Smooth muscle cell (in vitro differentiated cells): ENCODE measurements at regions not wholly inside any gene's neighbourhood (a gene's known extent, or its start where the extent isn't known, plus 50 kb on each side); places are given as distances from the start of the nearest gene placed in this dataset.

ENCODE experiments used
- DNase-seq: peaks from one replicate; lab custom pipeline; 2025; ENCODE audit not compliant: unreplicated experiment; lab: John Stamatoyannopoulos, UW
- H2AFZ ChIP-seq: fragments of 200-600 bp; sonication (generic); 2 replicates; pipeline ENCODE4 v1.6.0; 2016; ENCODE audit warnings: antibody characterized with exemption, low read depth, mild to moderate bottlenecking
- H3F3A ChIP-seq: fragments of 200-600 bp; sonication (generic); 2 replicates; pipeline ENCODE4 v1.6.0; 2017; ENCODE audit warnings: antibody characterized with exemption, low read depth
- H3K27ac ChIP-seq: fragments of 200-600 bp; sonication (generic); 2 replicates; pipeline ENCODE4 v1.5.1; 2016; ENCODE audit warnings: low read depth, mild to moderate bottlenecking
- H3K27me3 ChIP-seq: fragments of 200-600 bp; sonication (generic); 2 replicates; pipeline ENCODE4 v1.6.1; 2016; ENCODE audit warnings: low read depth, mild to moderate bottlenecking
- H3K36me3 ChIP-seq: fragments of 200-600 bp; sonication (generic); 2 replicates; pipeline ENCODE4 v1.5.1; 2016; ENCODE audit warnings: low read depth
- H3K4me1 ChIP-seq: fragments of 200-600 bp; sonication (generic); 2 replicates; pipeline ENCODE4 v1.5.1; 2016; ENCODE audit warnings: low read depth
- H3K4me2 ChIP-seq: fragments of 200-600 bp; sonication (generic); 2 replicates; pipeline ENCODE4 v1.6.0; 2016; ENCODE audit warnings: mild to moderate bottlenecking
- H3K4me3 ChIP-seq: fragments of 200-600 bp; sonication (generic); 2 replicates; pipeline ENCODE4 v1.5.1; 2016; ENCODE audit warnings: mild to moderate bottlenecking
- H3K79me2 ChIP-seq: fragments of 200-600 bp; sonication (generic); 2 replicates; pipeline ENCODE4 v1.6.0; 2016; ENCODE audit warnings: low read depth, mild to moderate bottlenecking
- H3K9ac ChIP-seq: fragments of 200-600 bp; sonication (generic); 2 replicates; pipeline ENCODE4 v1.6.0; 2016; ENCODE audit warnings: low read depth
- H3K9me3 ChIP-seq: fragments of 200-600 bp; sonication (generic); replicated peaks from 2 replicates; pipeline ENCODE4 v1.5.1; 2016; ENCODE audit warnings: low read depth
- H4K20me1 ChIP-seq: fragments of 200-600 bp; sonication (generic); 2 replicates; pipeline ENCODE4 v1.6.0; 2016; ENCODE audit warnings: low read depth
- CTCF ChIP-seq: fragments of 200-600 bp; sonication (generic); IDR thresholded peaks from 2 replicates; pipeline ENCODE4 v1.5.1; 2017; ENCODE audit warnings: borderline replicate concordance, mild to moderate bottlenecking, antibody characterized with exemption; ENCODE audit not compliant: insufficient read depth, poor library complexity, severe bottlenecking
- WGBS: methylation state at CpG from one replicate; pipeline ENCODE4 v1.1.7; 2016; ENCODE audit warnings: low lambda C conversion rate; 5-methylcytosine and 5-hydroxymethylcytosine counted together

DNA sequence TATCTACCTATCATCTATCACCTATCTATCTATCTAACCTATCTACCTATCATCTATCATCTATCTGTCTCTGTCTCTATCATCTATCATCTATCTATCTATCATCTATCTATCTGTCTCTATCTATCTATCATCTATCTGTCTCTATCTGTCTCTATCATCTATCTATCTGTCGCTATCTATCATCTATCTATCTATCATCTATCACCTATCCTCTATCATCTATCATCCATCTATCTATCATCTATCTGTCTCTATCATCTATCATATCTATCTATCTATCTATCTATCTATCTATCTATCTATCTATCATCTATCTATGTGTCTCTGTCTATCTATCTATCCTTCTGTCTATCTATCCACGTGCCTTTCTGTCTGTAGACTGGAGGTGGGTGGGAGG lies 59.5 kb upstream of the FAM20C start:
- no peak overlapping the region for H3K27ac ChIP-seq
- no peak for DNase-seq
- no peak overlapping the region for H3K9ac ChIP-seq

GRCh38 chr7:133470-133869 lies 58.9 kb upstream of the FAM20C start:
- no peaks in the 10 kb centered on the region for H3K27me3 ChIP-seq
- H3K4me2 ChIP-seq: no peak overlapping the region
- H3K4me1 ChIP-seq: no peaks in the 10 kb centered on the region
- H4K20me1 ChIP-seq: no peaks in the 10 kb centered on the region
- H2AFZ ChIP-seq: no peak overlapping the region
- no peak overlapping the region for H3K27ac ChIP-seq
- no peak overlapping the region for H3K9ac ChIP-seq
- no peaks in the 10 kb centered on the region for H3K36me3 ChIP-seq
- no peaks in the 10 kb centered on the region for H3K9me3 ChIP-seq
- whole genome bisulfite sequencing: 79% methylated on average over 11 of the region's 11 CpGs
- H3F3A ChIP-seq: no peaks in the 10 kb centered on the region
- no peak for TF ChIP-seq CTCF
- no peaks in the 10 kb centered on the region for H3K79me2 ChIP-seq
- H3K4me3 ChIP-seq: no peak overlapping the region
- no peak for DNase-seq

More for the DNA sequence above, 59.5 kb upstream of the FAM20C start:
- H3K79me2 ChIP-seq: no peaks in the 10 kb centered on the region
- no peaks in the 10 kb centered on the region for H4K20me1 ChIP-seq
- H3F3A ChIP-seq: no peaks in the 10 kb centered on the region
- no peaks in the 10 kb centered on the region for H3K9me3 ChIP-seq
- H3K4me3 ChIP-seq: no peak overlapping the region
- no peaks in the 10 kb centered on the region for H3K36me3 ChIP-seq
- no peak overlapping the region for H3K4me2 ChIP-seq
- no peak overlapping the region for H2AFZ ChIP-seq
- no peak for TF ChIP-seq CTCF
- WGBS: 93% methylated on average over 2 of the region's 2 CpGs
- H3K4me1 ChIP-seq: no peaks in the 10 kb centered on the region
- H3K27me3 ChIP-seq: no peaks in the 10 kb centered on the region

- H3K4me3 ChIP-seq: no peak overlapping the region
- no peak for DNase-seq
- H2AFZ ChIP-seq: no peak overlapping the region
- H3F3A ChIP-seq: no peaks in the 10 kb centered on the region
- no peak overlapping the region for H3K27ac ChIP-seq
- no peaks in the 10 kb centered on the region for H3K4me1 ChIP-seq
- 88% methylated on average over 15 of the region's 15 CpGs for WGBS
- H3K79me2 ChIP-seq: no peaks in the 10 kb centered on the region
- no peaks in the 10 kb centered on the region for H3K9me3 ChIP-seq
- TF ChIP-seq CTCF: no peak
- H3K36me3 ChIP-seq: no peaks in the 10 kb centered on the region
- H3K27me3 ChIP-seq: no peaks in the 10 kb centered on the region
- H4K20me1 ChIP-seq: no peaks in the 10 kb centered on the region
- no peak overlapping the region for H3K9ac ChIP-seq
- no peak overlapping the region for H3K4me2 ChIP-seq
These were observed 58.3 kb upstream of the FAM20C start for GRCh38 chr7:134029-134428.

- H3K27ac ChIP-seq: no peak overlapping the region
- no peaks in the 10 kb centered on the region for H3K79me2 ChIP-seq
- TF ChIP-seq CTCF: no peak
- H3K4me3 ChIP-seq: no peak overlapping the region
- WGBS: 92% methylated on average over 21 of the region's 21 CpGs
- H3K9ac ChIP-seq: no peak overlapping the region
- no peak for DNase-seq
- H3K4me1 ChIP-seq: no peaks in the 10 kb centered on the region
- H4K20me1 ChIP-seq: no peaks in the 10 kb centered on the region
- H3K27me3 ChIP-seq: no peaks in the 10 kb centered on the region
- no peaks in the 10 kb centered on the region for H3F3A ChIP-seq
- no peaks in the 10 kb centered on the region for H3K9me3 ChIP-seq
- no peaks in the 10 kb centered on the region for H3K36me3 ChIP-seq
- no peak overlapping the region for H2AFZ ChIP-seq
- no peak overlapping the region for H3K4me2 ChIP-seq
These were observed 57.7 kb upstream of the FAM20C start for GRCh38 chr7:134561-135256.
